ENCODE measurements at regions not wholly inside any gene's neighbourhood (a gene's known extent, or its start where the extent isn't known, plus 50 kb on each side); places are given as distances from the start of the nearest gene placed in this dataset.

GRCh38 chr2:3113122-3113521 is 264.5 kb downstream of the EIPR1 start:
- TF ChIP-seq, protein P1, sequence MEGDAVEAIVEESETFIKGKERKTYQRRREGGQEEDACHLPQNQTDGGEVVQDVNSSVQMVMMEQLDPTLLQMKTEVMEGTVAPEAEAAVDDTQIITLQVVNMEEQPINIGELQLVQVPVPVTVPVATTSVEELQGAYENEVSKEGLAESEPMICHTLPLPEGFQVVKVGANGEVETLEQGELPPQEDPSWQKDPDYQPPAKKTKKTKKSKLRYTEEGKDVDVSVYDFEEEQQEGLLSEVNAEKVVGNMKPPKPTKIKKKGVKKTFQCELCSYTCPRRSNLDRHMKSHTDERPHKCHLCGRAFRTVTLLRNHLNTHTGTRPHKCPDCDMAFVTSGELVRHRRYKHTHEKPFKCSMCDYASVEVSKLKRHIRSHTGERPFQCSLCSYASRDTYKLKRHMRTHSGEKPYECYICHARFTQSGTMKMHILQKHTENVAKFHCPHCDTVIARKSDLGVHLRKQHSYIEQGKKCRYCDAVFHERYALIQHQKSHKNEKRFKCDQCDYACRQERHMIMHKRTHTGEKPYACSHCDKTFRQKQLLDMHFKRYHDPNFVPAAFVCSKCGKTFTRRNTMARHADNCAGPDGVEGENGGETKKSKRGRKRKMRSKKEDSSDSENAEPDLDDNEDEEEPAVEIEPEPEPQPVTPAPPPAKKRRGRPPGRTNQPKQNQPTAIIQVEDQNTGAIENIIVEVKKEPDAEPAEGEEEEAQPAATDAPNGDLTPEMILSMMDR (IDR thresholded peaks at IDR 0.05; ENCODE audit: insufficient read depth, low read length, poor library complexity, severe bottlenecking), result no peak
- TF ChIP-seq EZH2phosphoT487 (conservative IDR thresholded peaks at IDR 0.05; ENCODE audit: low read length), result no peak

All from SU-DHL-6 (cell line).